OCI-LY1 (cell line): ENCODE measurements at regions not wholly inside any gene's neighbourhood (a gene's known extent, or its start where the extent isn't known, plus 50 kb on each side); places are given as distances from the start of the nearest gene placed in this dataset.

ENCODE experiments used
- EZH2 ChIP-seq: fragments of 200-600 bp; sonication (generic), shearing (Covaris generic); IDR thresholded peaks from 2 replicates; pipeline ENCODE4 v1.8.0; 2017; ENCODE audit warnings: borderline replicate concordance, mixed run types, mild to moderate bottlenecking, antibody characterized with exemption, low read length, moderate library complexity, mixed read lengths
- TF ChIP-seq, protein P1 (sequence below): fragments of 200-600 bp; sonication (generic), shearing (Covaris generic); IDR thresholded peaks from 2 replicates; pipeline ENCODE4 v1.5.1; 2017; ENCODE audit warnings: mild to moderate bottlenecking, antibody characterized with exemption, low read length, moderate library complexity, mixed read lengths

DNA sequence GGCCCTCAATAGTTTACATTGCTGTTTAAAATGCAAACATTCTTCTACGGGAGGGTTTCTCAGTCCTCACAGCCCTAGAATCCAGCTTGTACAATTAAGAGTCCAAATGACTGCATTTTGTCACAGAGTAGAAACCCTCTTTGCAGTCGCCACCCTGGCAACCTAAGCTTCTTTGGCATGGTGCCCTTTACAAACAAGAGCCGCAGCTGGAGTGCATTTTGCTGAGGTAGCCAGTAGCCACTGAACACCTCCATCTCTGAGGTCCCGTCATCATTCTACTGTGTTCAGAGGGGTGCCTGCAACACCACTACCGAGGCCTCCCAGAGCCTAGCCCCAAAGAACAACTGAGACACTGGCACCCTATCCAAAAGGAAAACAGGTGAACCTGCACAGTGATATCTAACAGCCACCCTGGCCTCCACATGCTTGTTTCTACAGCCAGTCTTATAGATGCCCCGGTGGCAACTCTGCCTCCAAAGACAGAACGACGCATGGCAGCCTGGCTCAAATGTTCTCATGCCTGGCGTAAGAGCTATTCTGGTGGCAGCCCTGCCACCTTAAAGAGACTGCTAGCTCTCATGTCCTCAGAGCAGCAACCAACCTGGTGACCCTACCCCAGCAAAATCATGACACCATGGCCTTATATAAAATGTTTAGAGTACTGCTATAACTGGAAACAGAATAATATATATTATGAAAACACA, 801.9 kb downstream of the TECRL start:
- TF ChIP-seq EZH2, result no peak
- TF ChIP-seq, protein P1, sequence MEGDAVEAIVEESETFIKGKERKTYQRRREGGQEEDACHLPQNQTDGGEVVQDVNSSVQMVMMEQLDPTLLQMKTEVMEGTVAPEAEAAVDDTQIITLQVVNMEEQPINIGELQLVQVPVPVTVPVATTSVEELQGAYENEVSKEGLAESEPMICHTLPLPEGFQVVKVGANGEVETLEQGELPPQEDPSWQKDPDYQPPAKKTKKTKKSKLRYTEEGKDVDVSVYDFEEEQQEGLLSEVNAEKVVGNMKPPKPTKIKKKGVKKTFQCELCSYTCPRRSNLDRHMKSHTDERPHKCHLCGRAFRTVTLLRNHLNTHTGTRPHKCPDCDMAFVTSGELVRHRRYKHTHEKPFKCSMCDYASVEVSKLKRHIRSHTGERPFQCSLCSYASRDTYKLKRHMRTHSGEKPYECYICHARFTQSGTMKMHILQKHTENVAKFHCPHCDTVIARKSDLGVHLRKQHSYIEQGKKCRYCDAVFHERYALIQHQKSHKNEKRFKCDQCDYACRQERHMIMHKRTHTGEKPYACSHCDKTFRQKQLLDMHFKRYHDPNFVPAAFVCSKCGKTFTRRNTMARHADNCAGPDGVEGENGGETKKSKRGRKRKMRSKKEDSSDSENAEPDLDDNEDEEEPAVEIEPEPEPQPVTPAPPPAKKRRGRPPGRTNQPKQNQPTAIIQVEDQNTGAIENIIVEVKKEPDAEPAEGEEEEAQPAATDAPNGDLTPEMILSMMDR, result no peak
